ENCODE measurements at regions not wholly inside any gene's neighbourhood (a gene's known extent, or its start where the extent isn't known, plus 50 kb on each side); places are given as distances from the start of the nearest gene placed in this dataset.
"Not testable (repeated sequence)": the region's sequence is repeated elsewhere in the genome, so short reads cannot be mapped to it uniquely, and the experiment has no call there.

GRCh38 chr16:59116744-59117143 lies 382.6 kb upstream of the GOT2 start:
- DNase-seq, result no peak

- no peak for DNase-seq
Observed at GRCh38 chr16:59114790-59115189, 380.7 kb upstream of the GOT2 start.

- DNase-seq, result no peak
Observed at GRCh38 chr16:59113004-59113670, 379.0 kb upstream of the GOT2 start.

- DNase-seq, result no peak
Observed at GRCh38 chr16:59111280-59111679, 377.2 kb upstream of the GOT2 start.

- DNase-seq, result no peak
Observed at GRCh38 chr16:59108374-59108773, 374.3 kb upstream of the GOT2 start.

- DNase-seq, result not testable (repeated sequence)
Observed at GRCh38 chr16:59096682-59097081, 362.6 kb upstream of the GOT2 start.

- no peak for DNase-seq
Observed at GRCh38 chr16:59090541-59090940, 356.4 kb upstream of the GOT2 start.

GRCh38 chr16:59088431-59088830 lies 354.3 kb upstream of the GOT2 start:
- DNase-seq, result no peak

- no peak for DNase-seq
Observed at GRCh38 chr16:59087641-59088040, 353.5 kb upstream of the GOT2 start.

GRCh38 chr16:59067205-59067604 lies 333.1 kb upstream of the GOT2 start:
- DNase-seq, result no peak

GRCh38 chr16:59060207-59060606 lies 326.1 kb upstream of the GOT2 start:
- no peak for DNase-seq

GRCh38 chr16:59058250-59058649 lies 324.1 kb upstream of the GOT2 start:
- no peak for DNase-seq

GRCh38 chr16:59053911-59054310 lies 319.8 kb upstream of the GOT2 start:
- DNase-seq, result no peak

- no peak for DNase-seq
Observed at GRCh38 chr16:59052231-59052630, 318.1 kb upstream of the GOT2 start.

- DNase-seq, result no peak
Observed at GRCh38 chr16:59048876-59049275, 314.8 kb upstream of the GOT2 start.

- DNase-seq, result no peak
Observed at GRCh38 chr16:59047114-59047513, 313.0 kb upstream of the GOT2 start.

- no peak for DNase-seq
Observed at GRCh38 chr16:59046335-59046734, 312.2 kb upstream of the GOT2 start.

- DNase-seq, result no peak
Observed at GRCh38 chr16:59045501-59045900, 311.4 kb upstream of the GOT2 start.

GRCh38 chr16:59044616-59045015 lies 310.5 kb upstream of the GOT2 start:
- no peak for DNase-seq

- DNase-seq, result no peak
Observed at GRCh38 chr16:59042301-59042700, 308.2 kb upstream of the GOT2 start.

GRCh38 chr16:59039066-59039720 lies 305.1 kb upstream of the GOT2 start:
- DNase-seq, result no peak

- DNase-seq, result no peak
Observed at GRCh38 chr16:59030923-59031485, 296.9 kb upstream of the GOT2 start.

- no peak for DNase-seq
Observed at GRCh38 chr16:59021751-59022150, 287.6 kb upstream of the GOT2 start.

- no peak for DNase-seq
Observed at GRCh38 chr16:59013930-59014329, 279.8 kb upstream of the GOT2 start.

- no peak for DNase-seq
Observed at GRCh38 chr16:58999762-59000161, 265.6 kb upstream of the GOT2 start.
